CD1c-positive myeloid dendritic cell (primary cell): ENCODE measurements at regions not wholly inside any gene's neighbourhood (a gene's known extent, or its start where the extent isn't known, plus 50 kb on each side); places are given as distances from the start of the nearest gene placed in this dataset.
"Not testable (repeated sequence)": the region's sequence is repeated elsewhere in the genome, so short reads cannot be mapped to it uniquely, and the experiment has no call there.

Experiments used
- DNase-seq: peaks from one replicate; pipeline ENCODE4 v3.0.0-alpha.2; 2016; ENCODE audit errors: extremely low spot score

- DNase-seq, result no peak
Observed at GRCh38 chr14:28323951-28324741, 442.4 kb upstream of the FOXG1 start.

DNA sequence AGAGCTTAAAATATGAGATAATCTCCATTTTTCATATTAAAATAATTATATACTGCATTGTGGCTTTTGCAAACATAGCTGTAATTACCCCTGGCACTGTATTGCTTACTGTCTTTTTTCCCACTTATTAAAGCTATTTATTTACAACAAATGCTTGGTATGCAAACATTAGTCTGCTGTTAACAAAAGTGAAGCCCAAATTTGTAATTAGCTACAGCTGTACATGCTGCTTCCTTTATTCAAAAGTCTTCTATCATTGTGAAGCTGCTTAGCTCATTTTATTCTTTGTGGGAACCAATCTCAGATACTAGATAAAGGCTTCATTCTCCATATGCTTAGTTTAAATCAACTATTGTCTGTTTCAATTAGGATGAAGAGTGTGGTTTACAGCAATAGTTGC, 425.8 kb upstream of the FOXG1 start:
- no peak for DNase-seq

GRCh38 chr14:28344381-28344780, 422.2 kb upstream of the FOXG1 start:
- DNase-seq, result no peak

GRCh38 chr14:28348797-28349196, 417.8 kb upstream of the FOXG1 start:
- no peak for DNase-seq

GRCh38 chr14:28356819-28357218, 409.8 kb upstream of the FOXG1 start:
- DNase-seq, result no peak

DNA sequence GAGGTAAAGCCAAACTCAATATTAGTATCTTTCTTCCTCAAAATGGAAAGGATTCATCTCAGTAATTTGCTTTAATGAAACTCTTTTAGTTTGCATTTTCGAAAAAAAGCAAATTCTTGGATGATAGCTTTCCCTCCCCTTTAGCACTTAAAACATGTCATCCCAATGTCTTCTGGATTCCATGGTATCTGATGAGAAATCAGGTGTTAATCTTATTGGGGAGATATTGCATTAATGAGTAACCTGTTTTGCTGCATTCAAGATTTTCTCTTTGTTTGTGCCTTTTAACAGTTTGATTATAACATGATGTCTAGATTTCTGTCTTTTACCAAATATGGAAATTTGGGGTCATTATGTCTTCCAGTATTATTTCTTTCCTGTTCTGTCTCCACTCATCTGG, 405.1 kb upstream of the FOXG1 start:
- DNase-seq, result no peak

GRCh38 chr14:28365510-28365909, 401.1 kb upstream of the FOXG1 start:
- no peak for DNase-seq

- DNase-seq, result peak; percentile 20
Observed at GRCh38 chr14:28373721-28374120, 392.9 kb upstream of the FOXG1 start.

GRCh38 chr14:28375295-28375694, 391.3 kb upstream of the FOXG1 start:
- no peak for DNase-seq

- DNase-seq, result no peak
Observed at GRCh38 chr14:28381656-28382055, 384.9 kb upstream of the FOXG1 start.

GRCh38 chr14:28382444-28383190, 384.0 kb upstream of the FOXG1 start:
- no peak for DNase-seq

- no peak for DNase-seq
Observed at GRCh38 chr14:28398506-28398905, 368.1 kb upstream of the FOXG1 start.

DNA sequence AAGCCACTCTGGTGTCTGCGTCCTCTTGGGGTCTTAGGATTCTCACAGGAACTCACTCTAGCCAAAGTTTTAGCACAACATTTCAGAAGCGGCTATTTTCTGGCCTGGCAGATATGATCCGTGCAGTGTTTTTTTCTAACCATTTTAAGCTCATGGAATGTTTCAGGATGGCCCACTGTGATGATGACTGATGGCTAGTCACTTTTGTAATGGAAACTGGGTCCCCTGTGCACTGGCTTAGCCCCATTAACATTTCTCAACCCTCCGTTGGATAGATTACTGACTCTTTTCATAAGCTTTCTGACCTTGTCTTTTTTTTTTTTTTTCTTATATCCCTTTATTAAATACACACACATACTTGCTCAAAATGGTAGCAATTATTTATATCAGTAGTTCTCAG, 364.9 kb upstream of the FOXG1 start:
- not testable (repeated sequence) for DNase-seq

- DNase-seq, result no peak
Observed at GRCh38 chr14:28406196-28406595, 360.4 kb upstream of the FOXG1 start.

DNA sequence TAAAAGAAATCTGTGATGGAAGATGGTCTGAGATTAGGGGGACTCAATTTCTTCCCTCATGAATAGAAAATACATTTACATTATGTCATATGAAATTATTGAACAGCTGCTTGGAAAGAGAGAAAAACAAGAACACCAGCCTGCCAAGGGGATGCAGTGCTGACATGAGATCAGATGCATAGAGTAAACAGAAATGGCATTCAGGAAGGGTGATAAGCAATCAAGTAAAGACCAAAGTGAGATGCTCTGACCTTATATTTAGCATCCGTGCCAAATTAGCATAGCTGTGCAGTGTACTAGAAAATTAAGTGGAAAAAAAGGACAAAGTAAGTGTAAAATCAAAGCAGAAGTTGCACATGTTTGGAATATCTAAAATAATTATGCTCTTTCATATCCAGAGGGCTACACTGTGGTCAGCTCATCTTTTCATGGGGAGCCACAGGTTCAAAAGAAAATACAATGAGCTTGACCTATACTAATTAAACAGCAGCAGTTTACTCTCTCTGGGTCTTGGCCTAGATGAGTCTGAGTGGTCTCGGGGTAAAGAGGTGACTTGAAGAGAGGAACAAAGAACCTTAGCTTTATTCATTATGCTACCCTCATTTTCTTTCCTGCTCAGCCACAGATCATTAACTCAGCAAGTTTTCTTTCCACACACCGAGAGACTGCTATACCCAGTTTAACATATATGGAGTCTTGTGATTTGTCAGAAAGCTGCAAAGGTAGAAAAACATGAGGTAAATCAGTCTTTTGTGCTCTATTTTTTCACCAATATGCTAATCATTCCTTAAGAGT, 359.4 kb upstream of the FOXG1 start:
- DNase-seq, result no peak

DNA sequence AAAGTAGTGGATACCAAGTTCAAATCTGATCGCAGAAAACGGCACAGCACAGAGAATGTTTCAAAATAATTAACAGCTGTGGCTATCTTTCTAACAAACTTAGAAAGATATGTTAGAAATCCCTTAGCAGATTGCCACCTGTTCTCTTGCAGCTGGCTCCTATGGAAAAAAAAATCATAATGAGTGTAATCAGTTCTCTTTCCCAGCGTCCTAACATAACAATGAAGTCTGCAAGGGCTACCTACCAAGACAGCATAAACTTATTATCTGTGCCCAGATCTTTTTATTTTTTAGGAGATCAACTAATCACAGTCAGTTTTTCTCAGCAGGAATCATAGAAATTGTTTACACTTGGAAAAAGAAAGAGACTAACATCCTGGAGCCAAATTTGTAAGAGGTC, 358.6 kb upstream of the FOXG1 start:
- DNase-seq, result no peak

GRCh38 chr14:28412077-28412476, 354.5 kb upstream of the FOXG1 start:
- no peak for DNase-seq

DNA sequence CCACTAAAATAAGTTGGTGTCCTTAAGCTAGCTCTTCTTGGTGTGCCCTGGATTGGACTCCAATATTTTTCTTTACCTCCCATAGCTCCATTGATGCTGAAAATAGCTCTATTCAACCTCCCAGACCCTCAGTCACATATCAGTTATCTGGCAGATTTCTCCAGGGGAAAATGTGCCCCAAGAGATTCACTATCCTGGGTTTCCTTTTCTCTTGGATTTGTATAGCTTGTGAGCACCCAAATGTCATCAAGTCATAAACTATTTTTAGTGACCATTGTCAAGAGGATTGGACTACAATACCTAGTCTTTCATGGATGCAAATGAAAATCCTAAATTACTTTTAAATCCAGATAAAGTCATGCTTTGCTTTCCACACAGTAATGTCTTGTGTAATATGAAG, 339.6 kb upstream of the FOXG1 start:
- DNase-seq, result no peak

DNA sequence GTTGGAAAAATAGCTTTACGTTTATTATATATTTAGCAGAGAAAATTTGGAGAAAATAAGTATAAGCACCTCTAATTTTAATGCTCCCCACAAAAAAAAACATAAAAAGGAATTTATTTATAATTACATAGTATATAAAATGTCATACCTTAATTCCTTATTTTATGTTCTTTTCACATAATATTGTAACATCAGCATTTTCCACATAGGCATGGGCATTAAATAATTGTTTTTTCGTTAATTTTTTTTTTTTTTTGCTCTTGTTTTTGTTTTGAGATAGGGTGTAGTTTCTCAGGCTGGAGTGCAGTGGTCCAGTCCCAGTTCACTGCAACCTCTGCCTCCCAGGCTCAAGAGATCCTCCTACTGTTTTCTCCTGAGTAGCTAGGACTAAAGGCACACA, 329.8 kb upstream of the FOXG1 start:
- DNase-seq, result no peak

- no peak for DNase-seq
Observed at GRCh38 chr14:28461389-28461788, 305.2 kb upstream of the FOXG1 start.

- no peak for DNase-seq
Observed at GRCh38 chr14:28467611-28468010, 299.0 kb upstream of the FOXG1 start.
